ENCODE measurements at regions not wholly inside any gene's neighbourhood (a gene's known extent, or its start where the extent isn't known, plus 50 kb on each side); places are given as distances from the start of the nearest gene placed in this dataset.

DNA sequence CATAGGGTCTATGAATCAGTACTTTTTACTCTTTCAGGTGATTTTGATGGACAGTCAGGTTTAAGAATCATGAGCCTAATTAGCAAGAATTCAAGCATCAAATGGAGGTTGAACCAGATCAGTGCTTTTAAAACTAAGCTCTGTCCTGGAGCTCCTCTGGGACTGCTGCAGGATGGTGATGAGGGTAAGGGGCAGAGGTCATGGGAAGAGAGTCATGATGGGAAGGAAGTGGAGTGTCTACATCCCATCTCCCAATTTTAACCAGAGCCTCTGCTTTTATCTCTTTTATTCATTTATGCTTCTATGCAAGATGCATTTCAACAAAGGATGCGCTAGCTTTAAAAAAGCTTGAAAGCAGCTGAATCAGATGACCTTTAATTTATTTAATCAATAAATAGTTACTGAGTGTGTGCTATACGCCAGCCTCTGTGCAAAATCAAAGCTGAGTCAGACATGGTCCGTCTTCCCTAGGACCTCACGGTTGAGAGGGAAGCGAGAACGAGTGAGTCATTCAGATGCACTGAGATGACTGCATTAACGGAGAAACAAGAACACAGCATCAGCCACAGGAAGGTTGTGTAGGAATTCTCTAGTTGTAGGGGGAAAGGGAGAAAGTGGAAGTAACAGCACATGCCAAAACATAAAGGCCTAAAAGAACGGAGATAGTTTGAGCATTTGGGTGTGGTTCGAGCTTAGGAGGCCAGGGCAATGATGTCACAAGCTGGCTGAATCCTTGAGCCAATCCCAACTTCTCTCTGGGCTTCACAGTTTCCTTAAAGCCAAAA is 441.6 kb upstream of the BRINP1 start:
- no peak for DNase-seq

DNA sequence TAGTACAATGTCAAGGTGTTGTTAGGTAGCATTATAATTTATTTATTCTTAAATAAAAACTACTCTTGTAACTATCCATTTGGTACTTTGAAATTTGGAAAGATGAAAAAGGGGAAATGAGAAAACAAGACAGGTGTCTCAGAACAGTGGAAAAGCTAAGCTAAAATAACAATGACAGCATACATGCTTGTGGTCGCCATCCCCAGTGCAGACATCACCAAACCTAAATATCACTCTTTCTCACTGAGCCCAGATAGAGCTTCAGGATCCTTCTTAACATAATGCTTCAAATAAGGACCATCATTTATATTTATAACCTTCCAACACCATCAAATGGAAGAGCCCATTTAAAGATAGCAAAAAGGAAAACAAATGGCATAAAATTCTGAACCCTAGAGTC is 434.4 kb upstream of the BRINP1 start:
- no peak for DNase-seq

DNA sequence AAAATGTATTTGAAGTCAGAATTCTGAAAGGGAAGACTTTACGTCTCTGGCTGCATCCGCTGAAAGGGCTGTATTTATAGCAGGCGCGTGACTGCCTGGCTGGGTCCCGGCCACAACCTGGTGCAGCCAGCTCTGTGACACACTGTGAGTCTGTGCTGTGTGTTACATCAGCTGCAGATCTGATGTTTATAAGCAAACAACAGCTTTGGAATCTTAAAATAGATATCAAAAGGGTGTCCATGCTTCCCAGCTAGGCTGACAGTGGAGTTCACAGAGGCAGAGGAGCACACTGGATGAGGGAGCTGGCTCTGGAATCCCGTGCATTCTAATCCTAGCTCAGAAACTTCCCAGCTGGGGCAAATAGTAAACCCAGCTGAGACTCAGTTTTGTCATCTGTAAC is 433.4 kb upstream of the BRINP1 start:
- DNase-seq, result no peak

DNA sequence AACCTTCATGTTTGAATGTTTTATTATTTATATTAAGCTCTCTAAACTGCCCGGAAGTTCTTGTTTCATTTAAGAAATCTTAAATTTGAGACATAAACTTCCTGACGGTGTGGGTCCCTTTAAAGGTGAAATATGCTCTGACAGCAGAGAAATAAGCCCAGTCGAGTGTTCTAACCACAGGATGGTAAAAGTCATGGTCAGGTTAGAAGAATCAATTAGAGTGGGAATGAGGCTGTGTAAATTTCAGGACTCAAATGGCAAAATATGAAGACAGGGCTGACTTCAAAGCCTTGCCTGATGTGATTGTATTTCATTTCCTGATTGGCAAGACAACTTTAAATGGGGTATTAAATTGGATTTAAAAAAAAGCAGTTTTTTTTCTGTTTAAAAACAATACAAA is 432.9 kb upstream of the BRINP1 start:
- DNase-seq, result no peak

DNA sequence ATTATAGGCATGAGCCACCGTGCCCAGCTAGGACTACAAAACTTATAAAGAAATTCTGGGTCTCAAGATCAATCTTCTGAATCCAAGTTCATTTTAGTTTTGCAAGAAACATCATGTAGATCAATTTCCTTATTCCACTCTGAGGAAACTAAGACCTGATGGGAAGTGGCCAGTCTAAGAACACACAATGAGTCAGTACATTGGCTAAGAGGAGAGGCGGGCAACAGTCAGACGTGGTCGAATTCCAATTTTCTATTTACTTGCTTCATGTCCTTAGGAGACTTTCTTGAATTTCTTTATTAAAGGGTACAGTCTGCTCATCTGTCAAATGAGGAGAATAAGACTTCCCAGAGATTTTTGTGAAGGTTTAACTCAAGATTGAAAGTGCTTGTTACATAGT is 432.1 kb upstream of the BRINP1 start:
- DNase-seq, result no peak

DNA sequence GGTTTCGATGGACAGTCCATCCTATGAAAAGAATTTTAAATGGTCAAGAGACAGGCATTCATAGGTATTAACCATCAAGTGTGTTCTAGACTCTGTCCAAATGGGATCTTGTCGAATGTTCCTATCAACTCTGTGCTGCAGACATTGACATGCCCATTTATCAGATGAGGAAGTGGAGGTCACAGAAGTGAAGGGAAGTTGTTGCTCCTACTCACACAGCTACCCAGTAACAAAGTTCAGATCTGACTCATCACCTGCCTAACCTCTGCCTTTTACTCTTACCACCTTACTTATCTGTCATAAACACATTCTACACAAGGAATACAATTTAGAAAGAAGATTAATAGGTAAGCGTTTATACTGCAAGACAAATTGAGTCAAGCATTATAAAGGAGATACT is 426.2 kb upstream of the BRINP1 start:
- DNase-seq, result no peak

DNA sequence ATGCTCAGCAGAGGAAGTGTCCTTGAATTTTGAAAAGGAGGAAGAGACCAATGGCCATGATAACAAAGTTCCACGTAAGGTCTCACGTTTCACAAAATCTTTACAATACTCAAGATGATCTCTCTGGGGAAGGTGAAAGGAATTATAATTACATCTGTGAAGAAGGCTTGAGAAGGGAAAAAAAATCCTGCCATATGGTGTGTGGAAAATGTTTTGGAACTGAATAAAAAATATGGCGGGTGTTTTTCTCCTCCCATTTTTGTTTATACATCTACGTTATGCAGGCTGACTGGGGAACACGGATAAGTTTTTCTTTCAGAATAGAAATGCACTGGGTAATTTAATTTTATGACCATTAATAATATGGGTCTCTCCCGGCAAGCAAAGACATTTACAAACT is 425.6 kb upstream of the BRINP1 start:
- DNase-seq, result no peak

DNA sequence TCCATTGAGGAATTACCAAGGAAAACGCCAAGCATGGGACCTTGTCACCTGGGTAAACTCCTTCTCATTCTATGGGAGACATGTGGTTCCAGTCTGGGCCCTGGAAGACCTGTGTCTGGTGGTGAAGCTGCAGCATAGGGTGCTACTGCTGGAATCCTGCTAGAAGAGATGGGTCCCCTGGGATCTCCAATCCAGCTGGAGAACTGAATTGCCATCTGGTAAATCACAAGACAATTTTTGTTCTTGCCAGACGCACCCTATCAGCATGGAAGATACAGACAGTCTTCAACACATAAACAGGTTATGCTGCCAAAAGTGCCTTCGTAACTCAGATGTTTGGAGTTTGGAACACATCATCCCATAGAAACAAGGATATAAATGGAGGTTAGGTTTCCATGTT is 424.0 kb upstream of the BRINP1 start:
- DNase-seq, result no peak

DNA sequence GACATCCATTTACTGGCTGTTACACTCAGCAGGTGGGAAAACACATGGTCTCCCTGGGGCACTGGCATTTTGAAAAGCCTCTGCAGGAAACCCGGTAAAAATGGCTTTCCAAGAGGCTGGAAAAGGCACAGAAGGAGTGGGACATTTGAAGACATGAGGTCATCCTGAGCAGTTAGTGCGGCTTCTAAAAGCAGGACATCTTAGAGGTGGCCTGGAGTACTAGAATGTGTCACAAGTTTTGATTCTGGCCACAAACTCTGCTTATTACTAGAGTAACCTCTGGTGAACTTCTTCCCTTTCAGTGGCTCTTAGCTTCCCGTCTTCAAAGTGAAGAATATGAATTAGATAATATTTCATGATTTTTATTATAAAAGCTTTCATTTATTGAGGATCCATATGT is 423.0 kb upstream of the BRINP1 start:
- no peak for DNase-seq

DNA sequence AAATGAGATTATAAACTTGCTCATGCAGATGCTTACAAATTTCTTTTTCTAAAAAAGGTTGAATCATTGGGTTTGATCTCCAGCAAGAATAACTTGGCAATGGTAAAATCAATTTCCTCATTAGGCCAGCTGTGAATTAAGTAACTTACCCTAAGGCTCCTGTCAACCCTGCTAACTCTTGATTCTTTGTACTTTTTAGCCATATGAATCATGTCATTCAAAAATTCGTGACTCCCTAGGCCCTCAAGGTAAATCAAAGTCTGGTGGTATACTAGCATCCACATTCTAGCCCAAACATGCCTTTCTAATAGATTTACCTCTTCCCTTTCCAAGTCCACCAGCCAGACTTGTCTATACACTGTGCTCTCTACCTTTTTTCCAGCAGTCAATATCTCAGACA is 420.8 kb upstream of the BRINP1 start:
- no peak for DNase-seq

DNA sequence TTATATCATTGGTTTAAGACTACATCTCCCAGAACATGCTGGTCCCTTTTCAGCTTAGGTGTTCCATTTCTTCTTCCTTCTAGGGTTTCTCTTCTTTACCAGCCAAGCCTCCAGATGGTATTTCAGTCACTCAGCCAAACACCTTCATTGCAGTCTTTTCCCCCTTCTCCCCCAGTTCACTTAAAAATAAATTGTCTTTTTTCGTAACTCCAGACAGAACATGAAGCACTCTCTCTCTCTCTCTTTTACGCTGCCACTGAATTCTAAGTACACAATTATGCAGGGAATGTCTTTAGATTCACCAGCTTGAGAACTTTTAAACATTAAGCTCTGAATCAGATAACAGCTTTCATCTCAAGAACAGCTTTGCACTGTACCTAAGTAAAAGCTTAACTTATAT is 419.7 kb upstream of the BRINP1 start:
- no peak for DNase-seq

DNA sequence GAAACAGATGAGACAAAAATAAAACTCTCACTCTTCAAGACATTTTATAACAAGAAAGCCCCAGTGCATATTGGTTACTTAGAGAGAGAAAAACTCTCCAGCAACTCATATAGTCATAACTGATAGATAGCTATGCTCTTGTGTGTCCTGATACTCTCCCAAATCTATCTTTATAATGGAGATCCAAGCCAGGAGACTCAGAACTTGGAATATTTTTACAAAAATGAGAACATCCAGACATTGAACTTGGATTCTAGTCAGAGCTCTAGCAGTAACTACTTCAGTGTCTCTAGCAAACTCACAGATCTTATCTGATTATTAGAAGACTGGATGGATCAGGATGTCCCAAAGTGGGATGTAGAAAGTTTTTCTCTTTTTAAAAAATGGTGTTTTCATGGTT is 412.7 kb upstream of the BRINP1 start:
- DNase-seq, result no peak

DNA sequence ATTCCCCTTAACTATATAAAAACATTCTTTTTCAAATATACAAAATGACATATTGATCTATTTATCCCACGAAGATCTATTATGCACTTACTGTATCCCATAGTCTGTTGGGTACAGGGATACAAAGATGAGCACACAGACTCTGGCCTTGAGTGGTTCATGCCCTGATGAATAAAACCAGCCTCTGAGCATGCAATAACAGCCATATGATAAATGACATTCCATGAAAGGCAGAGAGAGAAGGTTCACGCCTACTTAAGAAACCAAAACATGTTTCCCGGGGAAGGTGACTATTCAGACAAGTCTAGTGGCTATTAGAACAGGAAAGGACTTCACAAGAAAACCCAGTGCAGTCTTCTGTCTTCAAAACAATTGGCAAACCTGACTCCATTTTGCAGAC is 406.2 kb upstream of the BRINP1 start:
- DNase-seq, result no peak

DNA sequence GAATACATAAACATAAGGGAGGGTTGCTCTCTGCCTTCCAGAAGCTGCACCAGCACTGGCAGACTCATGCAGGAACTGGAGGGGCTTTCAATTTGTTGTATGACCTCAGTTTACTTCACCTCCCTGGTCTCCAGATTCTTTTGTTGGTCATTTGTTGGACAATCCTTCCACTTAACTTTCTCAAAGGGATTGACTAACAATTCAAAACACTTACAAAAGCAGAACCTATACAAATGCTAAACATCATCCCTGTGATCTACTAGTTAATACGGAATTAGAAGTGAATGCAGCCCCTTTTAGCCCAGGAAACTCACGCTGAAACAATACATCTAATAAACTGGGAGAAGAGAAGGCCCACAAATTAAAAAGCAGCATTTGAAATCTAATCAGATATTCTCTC is 404.6 kb upstream of the BRINP1 start:
- no peak for DNase-seq

DNA sequence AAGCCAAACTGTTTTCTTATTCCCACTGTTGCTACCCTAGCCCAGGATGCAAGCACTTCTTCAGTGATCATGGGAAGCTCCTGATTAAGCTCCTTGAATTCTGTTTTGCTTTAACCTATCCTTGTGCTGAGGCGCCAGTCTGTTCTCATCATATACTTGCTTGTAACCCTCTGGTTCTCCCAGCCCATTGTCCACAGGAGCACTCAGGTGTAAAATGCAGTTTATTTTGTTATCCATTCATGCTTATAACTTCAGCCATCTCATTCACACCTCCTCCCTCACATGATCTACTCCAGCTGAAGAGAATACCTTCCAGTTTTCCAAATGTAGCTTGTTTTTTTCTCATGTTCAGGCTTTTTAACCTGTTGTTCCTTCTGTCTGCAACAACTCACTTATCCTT is 402.1 kb upstream of the BRINP1 start:
- no peak for DNase-seq

DNA sequence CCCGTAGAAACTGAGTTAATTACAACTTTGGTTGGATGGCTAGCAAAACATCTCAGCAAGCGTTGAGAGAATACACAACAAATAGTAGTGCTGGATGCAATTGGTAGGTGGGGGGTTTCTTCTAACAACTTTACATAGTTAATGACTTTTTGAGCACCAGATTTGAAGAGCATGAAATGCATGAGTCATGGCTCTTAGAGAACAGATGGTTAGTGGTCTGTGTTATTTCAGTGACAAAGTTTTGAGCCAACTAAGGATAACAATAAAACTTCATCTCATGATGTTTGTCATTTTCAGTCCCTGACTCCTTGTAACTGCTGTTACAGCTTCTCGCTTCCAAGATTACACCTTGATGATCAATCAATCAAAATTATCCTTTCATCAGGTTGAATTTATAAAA is 399.0 kb upstream of the BRINP1 start:
- DNase-seq, result no peak

DNA sequence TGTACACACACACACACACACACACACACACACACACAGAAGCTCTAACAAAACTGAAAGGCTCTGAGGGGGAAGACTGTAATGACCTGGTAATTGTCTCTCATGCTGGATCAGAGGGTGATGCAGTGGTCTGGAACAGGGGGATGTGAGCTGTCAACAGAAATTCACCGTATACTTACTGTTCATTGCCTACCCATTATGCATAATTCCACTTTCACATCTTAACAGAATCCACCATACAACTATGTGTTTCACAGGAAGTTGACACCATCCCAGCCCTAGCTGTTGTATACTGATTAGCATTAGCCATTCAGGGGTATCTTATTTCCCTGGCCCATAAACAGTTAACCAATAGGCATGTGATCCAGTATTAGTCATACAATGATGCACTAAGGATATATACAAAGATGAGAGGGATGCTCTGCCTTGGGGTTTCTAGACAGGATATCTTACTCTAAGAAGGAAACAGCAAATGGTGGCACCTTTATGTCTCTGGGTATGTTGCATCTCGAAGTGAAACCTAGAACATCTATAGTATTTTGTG is 396.5 kb upstream of the BRINP1 start:
- DNase-seq, result no peak

DNA sequence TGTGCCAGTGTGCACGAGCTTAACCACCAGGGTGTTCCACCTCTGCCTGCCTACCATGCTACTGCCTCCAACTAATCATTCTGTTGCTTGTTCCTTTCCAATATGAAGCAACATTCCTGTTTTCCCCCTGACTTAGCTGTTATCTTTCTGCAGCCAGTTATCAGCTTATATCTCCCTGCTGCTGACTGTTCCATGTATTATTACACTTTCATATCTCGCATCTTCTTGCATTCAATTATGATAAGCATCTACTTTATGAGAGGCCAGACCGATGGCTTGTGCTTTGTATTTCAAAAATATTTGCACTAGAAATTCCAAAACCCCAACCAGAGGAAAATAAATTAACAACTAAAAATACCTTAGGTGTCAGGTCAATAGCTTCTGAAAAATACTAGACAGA is 394.0 kb upstream of the BRINP1 start:
- no peak for DNase-seq

DNA sequence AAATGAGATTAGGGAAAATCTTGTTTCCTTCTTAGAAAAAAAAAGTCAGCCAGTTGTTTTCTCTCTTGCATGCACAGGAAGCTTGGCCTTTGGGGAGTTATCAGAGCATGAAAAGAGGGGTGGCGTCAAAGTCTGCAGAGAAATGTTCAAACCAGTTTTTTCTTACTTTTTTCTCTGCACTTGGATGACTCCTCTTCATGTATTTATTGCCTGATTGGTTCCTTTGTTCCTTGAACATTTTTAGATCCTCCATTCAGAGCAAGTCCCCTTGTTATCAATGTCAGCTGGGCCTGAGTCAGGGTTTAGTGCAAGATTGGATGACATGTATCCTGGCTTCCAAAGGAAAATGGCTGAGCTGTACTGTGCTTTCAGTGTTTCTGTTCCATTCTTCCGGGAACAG is 392.6 kb upstream of the BRINP1 start:
- DNase-seq, result no peak

DNA sequence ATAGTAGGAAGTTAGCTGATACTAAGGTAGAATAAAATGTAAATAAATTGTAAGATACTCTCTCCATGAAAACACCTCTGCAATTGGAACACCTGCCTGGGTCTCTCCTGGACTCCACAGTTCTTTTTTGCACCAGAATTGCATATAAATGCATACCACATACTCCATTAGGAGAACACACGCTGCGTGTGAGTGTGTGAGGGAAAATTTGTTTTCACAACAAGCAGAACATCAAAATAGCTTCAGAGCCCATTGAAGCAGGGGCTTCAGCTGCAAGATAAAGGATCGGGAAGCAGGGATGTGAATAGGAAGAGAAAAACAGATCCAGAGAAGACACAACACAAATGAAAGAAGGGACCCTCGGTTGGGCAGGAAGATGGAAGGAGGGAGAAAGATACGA is 389.8 kb upstream of the BRINP1 start:
- DNase-seq, result no peak

DNA sequence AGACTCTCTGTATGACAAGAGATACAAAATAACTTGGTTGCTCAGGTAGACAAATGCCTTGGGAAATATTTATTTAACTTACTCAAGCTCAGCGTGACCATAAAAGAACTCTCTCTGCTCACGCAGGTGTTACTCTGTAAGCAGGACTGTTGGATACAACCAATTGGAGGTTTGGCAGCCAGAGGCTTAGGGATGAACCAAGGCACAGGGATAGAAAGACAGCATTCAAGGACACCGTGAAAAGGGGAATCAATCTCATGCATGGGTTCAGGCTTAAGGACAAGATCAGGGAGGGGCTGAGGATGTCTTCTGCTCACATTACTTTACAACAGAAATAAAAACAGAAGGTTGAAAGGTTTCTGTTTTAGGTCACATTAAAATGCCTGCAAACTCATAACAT is 389.0 kb upstream of the BRINP1 start:
- DNase-seq, result no peak

DNA sequence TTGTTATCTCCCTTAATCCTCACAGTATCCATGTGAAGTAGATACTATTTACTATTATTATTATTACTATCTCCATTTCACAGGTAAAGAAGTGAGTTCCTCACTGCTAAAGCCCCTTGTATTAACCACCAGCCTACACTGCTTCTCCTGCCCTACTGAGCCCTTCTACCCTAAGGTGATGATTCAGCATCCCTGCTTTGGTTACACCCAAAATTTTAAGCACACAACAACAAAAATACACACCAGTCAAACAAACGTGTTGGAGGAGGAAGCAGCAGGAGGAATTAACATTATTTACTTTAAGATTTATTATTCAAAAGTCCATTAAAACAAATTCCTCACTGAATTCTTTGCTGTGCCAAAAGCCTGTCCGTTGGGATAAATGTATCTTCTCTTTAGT is 370.2 kb upstream of the BRINP1 start:
- no peak for DNase-seq

DNA sequence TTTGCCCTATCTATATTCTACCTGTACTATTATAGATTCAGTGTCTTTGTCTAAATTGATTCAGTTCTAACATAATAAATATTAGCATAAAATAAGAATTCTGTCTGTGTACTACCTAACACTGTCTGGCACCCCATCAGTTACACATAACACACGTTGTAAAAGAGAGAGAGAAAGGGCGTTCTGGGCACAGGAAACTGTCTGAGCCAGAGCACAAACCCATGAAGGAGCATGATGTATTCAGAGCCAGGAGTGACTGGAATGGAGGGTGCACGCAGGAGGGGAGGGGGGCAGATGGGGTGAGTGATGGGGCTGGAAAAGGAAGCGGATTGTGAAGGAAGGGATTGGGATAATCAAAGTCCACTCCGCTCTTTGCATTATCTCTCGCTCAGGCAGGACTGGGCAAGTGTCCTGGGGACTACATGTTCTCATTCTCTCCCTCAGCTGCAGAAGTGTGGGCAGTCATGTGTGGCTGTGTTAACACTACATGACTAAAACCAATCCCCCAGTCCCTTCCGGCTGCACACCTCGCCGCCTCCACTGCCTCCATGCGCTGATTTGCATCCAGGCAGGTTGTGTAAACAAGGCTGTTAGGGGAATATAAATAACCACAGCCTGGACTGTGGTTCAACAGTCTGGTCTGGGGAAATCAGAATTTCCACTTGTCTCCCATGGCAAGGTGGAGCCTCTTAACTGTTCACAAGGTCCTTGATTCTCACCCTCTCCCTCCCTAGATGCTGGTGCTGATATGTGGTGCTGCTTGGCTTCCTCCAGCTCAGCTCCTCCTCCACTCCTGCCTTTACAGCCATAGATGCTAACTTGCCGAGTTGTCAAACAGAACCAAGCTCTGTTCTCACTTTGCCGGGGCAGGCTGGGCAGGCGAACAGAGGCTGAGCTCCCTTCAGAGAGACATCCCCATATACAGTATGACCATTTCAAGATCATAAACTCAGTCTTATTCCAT is 367.5 kb upstream of the BRINP1 start:
- DNase-seq, result no peak

DNA sequence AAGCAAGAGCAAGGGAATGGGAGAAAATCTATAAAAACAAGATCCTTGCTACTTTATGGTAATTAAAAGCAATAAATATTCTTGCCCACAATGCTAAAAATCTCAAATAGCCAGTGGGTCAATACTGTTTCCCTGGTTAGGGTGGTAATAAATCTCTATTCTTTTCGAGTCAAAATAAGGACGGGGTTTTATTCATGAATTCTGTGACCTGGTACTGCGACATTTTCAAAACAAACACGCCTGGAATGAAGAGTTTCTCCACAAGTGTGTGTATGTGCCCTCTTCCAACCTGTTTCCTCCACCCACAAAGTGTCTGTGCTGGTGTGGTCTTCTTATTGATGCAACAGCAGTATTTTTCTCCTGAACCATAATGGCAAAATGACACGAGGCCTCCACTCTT is 358.8 kb upstream of the BRINP1 start:
- DNase-seq, result no peak
